WERI-Rb-1 (cell line): ENCODE measurements at regions not wholly inside any gene's neighbourhood (a gene's known extent, or its start where the extent isn't known, plus 50 kb on each side); places are given as distances from the start of the nearest gene placed in this dataset.

Source experiments
- DNase-seq: peaks from one replicate; pipeline ENCODE4 v3.0.0-alpha.2; 2020
- H3K27ac ChIP-seq: fragments of 250-450 bp; sonication (Bioruptor Pico); 2 replicates; pipeline ENCODE4 v1.5.1; 2020; ENCODE audit warnings: mild to moderate bottlenecking, moderate library complexity
- H3K27me3 ChIP-seq: fragments of 250-450 bp; sonication (Bioruptor Pico); 2 replicates; pipeline ENCODE4 v1.5.1; 2021; ENCODE audit warnings: mild to moderate bottlenecking, low read depth, moderate library complexity; ENCODE audit not compliant: insufficient read depth, severe bottlenecking
- H3K36me3 ChIP-seq: fragments of 250-450 bp; sonication (Bioruptor Pico); 2 replicates; pipeline ENCODE4 v1.5.1; 2020; ENCODE audit warnings: mild to moderate bottlenecking, moderate library complexity
- H3K4me3 ChIP-seq: 2 replicates; pipeline ENCODE4 v1.5.1; 2011; ENCODE audit warnings: low read depth, mild to moderate bottlenecking, control low read depth, low read length
- H3K9me3 ChIP-seq: fragments of 250-450 bp; sonication (Bioruptor Pico); 2 replicates; pipeline ENCODE4 v1.5.1; 2021; ENCODE audit warnings: mild to moderate bottlenecking, moderate library complexity; ENCODE audit not compliant: severe bottlenecking
- CTCF ChIP-seq: IDR thresholded peaks from 2 replicates; pipeline ENCODE4 v1.5.1; 2011; ENCODE audit warnings: low read depth, mild to moderate bottlenecking, control low read depth, inconsistent platforms, low read length

- peak overlapping the region; percentile 3; the same call in 1 of the 2 replicates for H3K4me3 ChIP-seq
- DNase-seq = peak; percentile 12
- no peaks in the 10 kb centered on the region for H3K36me3 ChIP-seq
- peak overlapping the region; percentile 63 for H3K27ac ChIP-seq
- TF ChIP-seq CTCF = no peak
- H3K27me3 ChIP-seq = no peaks in the 10 kb centered on the region
- H3K9me3 ChIP-seq = peaks cover 1% of the 10 kb centered on the region
Measured at GRCh38 chr9:82457298-82457697, 468.7 kb downstream of the SPATA31D1 start.

- Histone ChIP-seq H3K27me3 (no peaks in the 10 kb centered on the region), H3K36me3 (no peaks in the 10 kb centered on the region), H3K27ac (peak overlapping the region; percentile 63), H3K4me3 (peak overlapping the region; percentile 3), H3K9me3 (no peaks in the 10 kb centered on the region)
- TF ChIP-seq CTCF = no peak
- peak; percentile 40 for DNase-seq
Measured at GRCh38 chr9:82457891-82458290, 469.3 kb downstream of the SPATA31D1 start.

GRCh38 chr9:82458296-82458695 lies 469.7 kb downstream of the SPATA31D1 start:
- H3K36me3 ChIP-seq = no peaks in the 10 kb centered on the region
- H3K27ac ChIP-seq = peak overlapping the region; percentile 63
- no peak for TF ChIP-seq CTCF
- no peaks in the 10 kb centered on the region for H3K9me3 ChIP-seq
- no peaks in the 10 kb centered on the region for H3K27me3 ChIP-seq
- peak overlapping the region; percentile 3 for H3K4me3 ChIP-seq
- DNase-seq = no peak

- Histone ChIP-seq H3K27me3 (no peaks in the 10 kb centered on the region), H3K4me3 (peak overlapping the region; percentile 34), H3K9me3 (no peaks in the 10 kb centered on the region), H3K27ac (peak overlapping the region; percentile 60), H3K36me3 (no peaks in the 10 kb centered on the region)
- DNase-seq = peak; percentile 82
- peak; percentile 81 for TF ChIP-seq CTCF
Measured at GRCh38 chr9:82466616-82467260, 478.2 kb downstream of the SPATA31D1 start.

GRCh38 chr9:82467436-82467835 lies 478.9 kb downstream of the SPATA31D1 start:
- no peak for TF ChIP-seq CTCF
- Histone ChIP-seq H3K4me3 (peak overlapping the region; percentile 34), H3K27ac (peak overlapping the region; percentile 60), H3K36me3 (no peaks in the 10 kb centered on the region), H3K27me3 (no peaks in the 10 kb centered on the region), H3K9me3 (peaks cover 1% of the 10 kb centered on the region)
- DNase-seq = peak; percentile 13

GRCh38 chr9:82474235-82474634 lies 485.7 kb downstream of the SPATA31D1 start:
- no peak for TF ChIP-seq CTCF
- H3K9me3 ChIP-seq = peaks cover 2% of the 10 kb centered on the region
- DNase-seq = no peak
- no peak overlapping the region for H3K27ac ChIP-seq
- no peaks in the 10 kb centered on the region for H3K36me3 ChIP-seq
- no peak overlapping the region for H3K4me3 ChIP-seq
- H3K27me3 ChIP-seq = no peaks in the 10 kb centered on the region
